ENCODE measurements at regions not wholly inside any gene's neighbourhood (a gene's known extent, or its start where the extent isn't known, plus 50 kb on each side); places are given as distances from the start of the nearest gene placed in this dataset.
"Not testable (repeated sequence)": the region's sequence is repeated elsewhere in the genome, so short reads cannot be mapped to it uniquely, and the experiment has no call there.

DNA sequence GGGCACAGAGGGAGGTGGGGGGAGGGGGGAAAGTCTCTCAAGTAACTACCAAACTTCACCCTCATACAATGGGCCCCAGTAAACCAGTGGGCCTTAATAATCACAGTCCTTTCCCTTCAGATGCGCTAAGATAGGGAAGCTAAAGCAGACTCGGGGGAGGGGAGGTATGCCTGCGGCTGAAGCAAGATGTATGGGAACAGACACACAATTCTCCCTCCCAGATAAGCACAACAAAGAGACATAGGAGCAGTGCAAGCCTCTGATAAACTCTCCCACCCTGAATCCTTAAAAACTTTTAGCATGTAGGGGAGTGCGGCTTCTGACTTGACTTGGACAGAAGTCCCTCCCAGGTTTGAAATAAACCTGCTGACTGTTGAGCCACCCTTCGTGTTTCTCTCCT lies 54.7 kb downstream of the PROP1 start:
- H3K27me3 Mint-ChIP-seq (ENCODE audit: insufficient read depth), result peaks cover 12% of the 10 kb centered on the region
- DNase-seq (ENCODE audit: low spot score); H3K4me3 Mint-ChIP-seq; H3K9me3 Mint-ChIP-seq; H3K4me1 Mint-ChIP-seq (ENCODE audit: low read depth); H3K27ac Mint-ChIP-seq; H3K36me3 Mint-ChIP-seq (ENCODE audit: low read depth); intact Hi-C loops (cut with micrococcal nuclease): not testable (repeated sequence)

DNA sequence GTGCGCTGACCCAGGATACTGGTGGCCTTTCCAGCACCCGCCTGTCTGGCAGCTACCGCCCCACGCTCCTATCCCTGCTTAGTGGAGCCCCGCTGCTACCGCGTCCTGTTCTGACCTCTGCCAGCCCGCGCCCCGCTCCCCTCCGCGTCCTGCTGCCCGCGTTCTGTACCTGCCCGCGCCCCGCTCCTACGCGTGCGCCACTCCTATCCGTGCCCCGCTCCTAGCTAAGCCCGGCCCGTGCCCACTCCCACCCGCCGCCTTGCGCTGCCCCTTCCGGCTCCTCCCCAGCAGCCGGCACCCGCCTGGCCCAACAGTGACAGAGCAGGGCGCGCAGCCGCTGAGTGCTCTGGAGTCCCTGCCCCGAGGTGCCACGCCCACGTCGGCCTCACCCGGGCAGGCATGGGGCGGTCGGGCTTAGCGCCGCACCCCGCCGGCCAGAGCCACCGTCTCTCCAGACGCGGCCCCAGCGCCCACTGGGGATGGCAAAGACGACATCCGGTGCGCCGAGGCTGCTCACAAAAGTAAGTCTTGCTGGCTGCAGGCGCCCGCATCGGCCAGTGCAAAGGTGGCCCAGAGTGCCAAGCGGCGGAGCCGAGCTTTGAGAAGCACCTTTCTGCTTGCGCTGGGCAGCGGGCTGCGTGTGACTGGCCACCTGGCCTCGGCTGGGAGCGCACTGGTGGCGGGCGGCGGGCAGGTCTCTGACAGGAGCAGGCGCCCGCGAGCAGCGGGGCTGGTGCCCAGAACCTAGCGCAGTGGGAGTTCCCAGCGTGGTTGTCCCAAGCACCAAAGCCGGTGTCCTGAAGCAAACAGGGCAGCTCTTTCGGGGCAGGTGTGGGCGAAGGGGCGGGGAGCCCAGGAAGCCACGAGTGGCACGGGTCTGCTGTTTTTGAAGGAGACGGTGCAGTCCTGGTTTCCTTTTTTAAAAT lies 56.5 kb downstream of the PROP1 start:
- H3K4me1 Mint-ChIP-seq (ENCODE audit: low read depth); H3K4me3 Mint-ChIP-seq; H3K9me3 Mint-ChIP-seq; H3K36me3 Mint-ChIP-seq (ENCODE audit: low read depth); H3K27ac Mint-ChIP-seq; DNase-seq (ENCODE audit: low spot score); intact Hi-C loops (cut with micrococcal nuclease): not testable (repeated sequence)
- H3K27me3 Mint-ChIP-seq (ENCODE audit: insufficient read depth), result peaks cover 10% of the 10 kb centered on the region

DNA sequence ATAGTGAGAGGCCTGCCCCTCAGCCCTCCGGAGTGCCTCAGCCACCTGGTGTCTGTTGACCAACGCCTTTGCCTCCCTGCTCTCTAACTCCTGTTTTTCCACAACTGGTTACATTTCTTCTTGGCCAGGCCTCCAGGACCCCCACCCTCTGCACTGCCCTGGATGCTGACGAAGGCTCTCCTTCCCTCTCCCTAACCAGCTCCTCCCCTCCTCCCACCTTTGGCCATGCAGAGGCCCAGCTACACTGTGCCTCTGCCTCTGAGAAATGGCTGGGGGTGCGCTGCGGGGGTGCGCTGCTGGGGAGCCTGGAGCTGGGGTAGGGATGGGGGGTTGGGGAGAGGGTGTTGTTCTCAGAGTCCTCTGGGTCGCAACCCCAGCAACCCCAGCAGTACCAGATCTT lies 57.3 kb downstream of the PROP1 start:
- H3K4me1 Mint-ChIP-seq (ENCODE audit: low read depth); H3K9me3 Mint-ChIP-seq; H3K4me3 Mint-ChIP-seq; intact Hi-C loops (cut with micrococcal nuclease); DNase-seq (ENCODE audit: low spot score); H3K36me3 Mint-ChIP-seq (ENCODE audit: low read depth); H3K27ac Mint-ChIP-seq: not testable (repeated sequence)
- H3K27me3 Mint-ChIP-seq (ENCODE audit: insufficient read depth), result peaks cover 10% of the 10 kb centered on the region

DNA sequence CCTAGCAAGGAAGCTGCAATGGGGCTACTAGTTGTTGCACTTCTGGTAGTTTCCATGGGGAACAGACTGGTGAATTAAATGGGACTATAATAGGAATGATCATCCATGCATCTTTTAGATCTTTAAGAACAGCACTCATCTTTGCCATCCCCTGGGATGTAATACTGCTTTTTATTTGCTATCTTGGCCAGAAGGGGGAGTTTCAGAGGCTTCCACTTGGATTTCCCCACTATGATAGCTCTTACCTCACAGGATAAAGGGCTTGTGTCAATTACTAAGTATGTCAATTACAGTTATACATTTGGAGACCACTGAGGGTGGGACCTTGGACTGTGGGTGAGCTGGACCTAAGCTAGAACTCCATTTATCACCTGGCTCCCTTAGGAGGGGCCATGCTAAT lies 61.8 kb downstream of the PROP1 start:
- H3K9me3 Mint-ChIP-seq; H3K27me3 Mint-ChIP-seq (ENCODE audit: insufficient read depth); intact Hi-C loops (cut with micrococcal nuclease); DNase-seq (ENCODE audit: low spot score); H3K4me1 Mint-ChIP-seq (ENCODE audit: low read depth); H3K27ac Mint-ChIP-seq; H3K36me3 Mint-ChIP-seq (ENCODE audit: low read depth); H3K4me3 Mint-ChIP-seq: not testable (repeated sequence)

DNA sequence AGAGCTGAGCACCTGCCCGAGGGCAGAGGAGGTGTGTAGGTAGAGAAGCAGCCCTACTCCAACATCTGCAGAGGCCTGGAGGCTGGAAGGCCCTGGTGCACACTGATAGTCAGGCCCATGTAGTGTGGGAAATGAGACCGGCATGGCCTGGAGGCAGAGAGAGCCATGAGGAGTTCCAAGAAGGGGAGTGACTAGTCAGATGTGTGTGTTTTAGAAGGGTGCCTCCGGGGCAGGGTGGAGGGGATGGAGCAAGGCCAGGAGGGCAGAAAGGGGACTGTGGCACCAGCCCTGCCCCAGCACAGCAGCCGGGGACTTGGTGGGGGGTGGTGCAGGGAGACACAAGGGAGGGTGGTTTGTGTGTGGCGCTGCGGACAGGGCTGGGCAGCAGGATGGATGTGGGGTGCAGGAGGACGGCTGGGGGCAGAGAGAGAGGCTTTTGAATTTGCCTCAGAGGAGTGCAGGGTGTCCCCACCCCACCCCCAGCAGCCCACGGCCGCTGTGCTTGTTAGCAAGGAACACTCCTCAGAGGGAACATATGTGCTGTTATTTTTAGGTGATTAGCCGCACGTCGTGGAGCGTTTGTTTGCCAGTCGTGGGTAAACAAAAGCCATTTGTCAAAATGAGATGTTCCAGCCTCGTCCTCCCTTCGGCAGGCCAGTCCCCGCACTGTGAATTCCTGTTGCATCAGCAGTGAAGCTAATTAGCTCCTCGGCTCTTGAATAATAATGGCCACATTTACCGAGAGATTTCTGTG lies 65.6 kb downstream of the PROP1 start:
- H3K9me3 Mint-ChIP-seq; H3K27ac Mint-ChIP-seq; H3K27me3 Mint-ChIP-seq (ENCODE audit: insufficient read depth); intact Hi-C loops (cut with micrococcal nuclease); H3K4me3 Mint-ChIP-seq; H3K36me3 Mint-ChIP-seq (ENCODE audit: low read depth); DNase-seq (ENCODE audit: low spot score); H3K4me1 Mint-ChIP-seq (ENCODE audit: low read depth): not testable (repeated sequence)

DNA sequence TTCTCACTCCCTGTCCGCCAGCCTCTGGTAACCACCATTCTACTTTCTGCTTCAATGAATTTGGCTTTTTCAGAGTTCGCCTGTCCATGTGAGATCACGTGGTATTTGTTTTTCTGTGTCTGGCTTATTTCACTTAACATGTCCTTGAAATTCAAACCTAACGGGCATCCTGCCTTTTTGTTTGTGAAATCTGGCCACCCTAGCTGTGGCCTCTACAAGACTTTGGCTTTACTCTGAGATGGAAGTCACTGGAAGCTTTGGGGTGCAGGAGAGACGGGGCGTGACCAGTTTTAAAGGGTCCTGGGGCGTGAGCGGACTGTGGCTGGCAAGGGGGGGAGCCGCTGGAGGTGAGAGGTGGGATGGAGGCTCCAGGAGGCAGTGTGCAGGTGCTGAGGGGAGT lies 66.4 kb downstream of the PROP1 start:
- H3K27ac Mint-ChIP-seq; H3K4me3 Mint-ChIP-seq; H3K27me3 Mint-ChIP-seq (ENCODE audit: insufficient read depth); H3K9me3 Mint-ChIP-seq; intact Hi-C loops (cut with micrococcal nuclease); H3K36me3 Mint-ChIP-seq (ENCODE audit: low read depth); DNase-seq (ENCODE audit: low spot score); H3K4me1 Mint-ChIP-seq (ENCODE audit: low read depth): not testable (repeated sequence)

DNA sequence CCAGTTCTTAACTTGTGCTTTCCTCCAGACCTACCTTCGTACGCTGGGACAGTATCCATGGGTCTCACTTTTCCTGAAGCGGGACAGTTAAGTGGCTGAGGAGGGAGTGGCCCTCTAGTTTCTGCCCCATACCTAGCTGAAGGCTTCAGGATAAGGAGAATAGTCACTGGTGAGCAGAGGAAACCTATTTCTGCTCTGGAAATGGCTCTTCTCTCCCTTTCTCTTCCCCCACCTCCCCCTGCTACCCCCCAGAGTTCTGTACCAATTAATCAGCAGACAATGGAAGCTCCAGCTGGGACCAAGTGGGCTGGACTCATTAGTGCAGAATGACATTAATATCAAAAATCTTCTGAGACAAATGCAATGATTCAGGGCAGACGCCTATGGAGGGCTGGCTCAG lies 68.5 kb downstream of the PROP1 start:
- H3K36me3 Mint-ChIP-seq (ENCODE audit: low read depth); H3K4me1 Mint-ChIP-seq (ENCODE audit: low read depth); intact Hi-C loops (cut with micrococcal nuclease); DNase-seq (ENCODE audit: low spot score); H3K27me3 Mint-ChIP-seq (ENCODE audit: insufficient read depth); H3K4me3 Mint-ChIP-seq; H3K27ac Mint-ChIP-seq; H3K9me3 Mint-ChIP-seq: not testable (repeated sequence)

DNA sequence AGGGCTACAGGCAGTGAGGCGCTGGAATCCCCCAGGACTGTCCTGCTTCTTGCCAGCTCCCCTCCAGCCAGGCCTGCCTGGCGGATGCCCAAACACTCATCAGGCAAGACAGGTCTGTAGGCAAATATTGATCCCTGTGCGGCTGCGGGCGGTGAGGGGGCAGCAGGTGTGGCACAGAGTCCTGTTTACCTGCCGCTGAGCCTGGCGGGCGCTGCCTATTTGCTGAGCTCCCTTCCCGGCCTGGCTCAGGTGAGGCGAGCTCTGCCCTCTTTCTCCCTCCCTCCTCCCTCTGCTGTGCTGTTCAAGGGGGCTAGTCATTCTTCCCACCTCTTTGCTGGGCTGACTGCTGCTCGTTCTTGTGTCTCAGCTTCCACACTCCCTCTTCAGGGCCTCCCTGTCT lies 71.5 kb downstream of the PROP1 start:
- intact Hi-C loops (cut with micrococcal nuclease); H3K4me1 Mint-ChIP-seq (ENCODE audit: low read depth); H3K4me3 Mint-ChIP-seq; H3K27ac Mint-ChIP-seq; H3K36me3 Mint-ChIP-seq (ENCODE audit: low read depth); H3K27me3 Mint-ChIP-seq (ENCODE audit: insufficient read depth); H3K9me3 Mint-ChIP-seq; DNase-seq (ENCODE audit: low spot score): not testable (repeated sequence)

DNA sequence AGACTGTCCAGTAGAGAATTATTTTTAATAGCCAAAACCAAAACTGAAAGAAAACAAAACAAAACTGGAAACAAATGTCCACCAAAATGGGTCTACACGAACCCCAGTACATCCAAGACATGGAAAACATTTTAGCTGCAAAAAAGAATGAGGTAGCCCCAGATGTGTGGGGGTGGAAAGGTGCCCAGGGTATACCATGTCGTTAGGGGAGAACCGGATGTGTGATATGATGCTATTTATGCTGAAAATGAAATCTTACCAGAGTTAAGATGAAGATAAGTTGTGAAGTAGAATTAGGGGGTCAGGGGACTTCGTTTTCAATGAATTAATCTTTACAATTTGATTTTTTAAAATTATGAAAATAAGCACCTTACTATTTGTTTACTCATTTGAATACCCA lies 72.2 kb downstream of the PROP1 start:
- intact Hi-C loops (cut with micrococcal nuclease); H3K4me3 Mint-ChIP-seq; H3K36me3 Mint-ChIP-seq (ENCODE audit: low read depth); DNase-seq (ENCODE audit: low spot score); H3K9me3 Mint-ChIP-seq; H3K27me3 Mint-ChIP-seq (ENCODE audit: insufficient read depth); H3K4me1 Mint-ChIP-seq (ENCODE audit: low read depth); H3K27ac Mint-ChIP-seq: not testable (repeated sequence)

DNA sequence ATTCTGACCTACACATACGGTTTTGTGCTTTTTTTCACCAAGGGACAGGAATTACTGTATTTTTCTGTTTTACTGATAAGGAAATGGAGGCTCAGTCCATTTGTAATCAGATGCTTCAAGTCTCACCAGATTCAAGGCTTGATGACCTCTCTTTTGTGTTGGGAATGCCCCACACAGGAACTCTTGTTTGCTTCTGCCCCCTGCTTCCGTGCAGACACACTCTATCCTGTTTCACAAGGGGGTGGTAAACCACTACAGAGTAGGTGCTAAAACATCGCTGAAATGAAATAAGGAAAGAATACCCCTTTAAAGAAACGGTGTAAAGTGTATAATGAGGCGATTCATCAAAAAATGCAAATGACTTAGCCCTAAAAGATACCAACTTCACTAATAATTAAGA lies 72.9 kb downstream of the PROP1 start:
- intact Hi-C loops (cut with micrococcal nuclease); H3K9me3 Mint-ChIP-seq; H3K4me1 Mint-ChIP-seq (ENCODE audit: low read depth); H3K27me3 Mint-ChIP-seq (ENCODE audit: insufficient read depth); H3K36me3 Mint-ChIP-seq (ENCODE audit: low read depth); H3K27ac Mint-ChIP-seq; DNase-seq (ENCODE audit: low spot score); H3K4me3 Mint-ChIP-seq: not testable (repeated sequence)

DNA sequence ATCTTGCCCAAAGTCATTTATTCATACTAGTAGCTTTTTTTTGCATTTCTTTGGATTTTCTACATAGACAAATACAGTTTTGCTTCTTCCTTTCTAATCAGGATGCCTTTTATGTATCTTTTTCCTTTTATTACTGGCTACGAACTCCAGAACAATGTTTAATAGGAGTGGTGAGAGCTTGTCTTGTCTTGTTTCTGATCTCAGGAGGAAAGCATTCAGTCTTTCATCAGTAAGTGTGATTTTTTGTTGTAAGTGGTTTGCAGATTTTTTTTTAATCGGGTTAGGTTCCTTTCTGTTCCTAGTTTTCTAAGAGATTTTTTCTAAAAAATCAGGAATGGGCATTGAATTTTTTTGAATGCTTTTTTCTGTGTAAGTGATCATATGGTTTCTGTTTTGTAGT lies 86.8 kb downstream of the PROP1 start:
- H3K9me3 Mint-ChIP-seq; H3K4me3 Mint-ChIP-seq; DNase-seq (ENCODE audit: low spot score); intact Hi-C loops (cut with micrococcal nuclease); H3K36me3 Mint-ChIP-seq (ENCODE audit: low read depth); H3K27me3 Mint-ChIP-seq (ENCODE audit: insufficient read depth); H3K4me1 Mint-ChIP-seq (ENCODE audit: low read depth); H3K27ac Mint-ChIP-seq: not testable (repeated sequence)

DNA sequence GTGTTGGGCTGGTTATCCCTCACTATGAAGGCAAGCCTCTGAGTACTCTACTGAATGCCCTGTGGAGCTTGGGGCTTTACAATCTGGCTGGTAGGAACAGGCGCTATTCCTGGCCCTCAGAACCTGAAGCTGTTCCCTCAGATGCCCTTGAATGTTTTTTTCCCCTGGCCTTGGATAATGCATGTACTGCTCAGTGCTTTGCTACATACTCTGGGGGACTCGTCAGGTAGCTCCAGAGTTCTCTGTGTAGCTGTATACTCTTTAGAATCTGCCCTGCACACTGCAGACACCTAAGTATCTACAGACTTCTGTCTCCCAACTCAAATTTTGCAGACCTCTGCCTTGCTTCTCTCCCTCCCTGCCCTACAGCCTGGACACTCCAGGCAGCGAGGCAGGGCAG lies 93.2 kb downstream of the PROP1 start:
- H3K4me3 Mint-ChIP-seq; H3K27me3 Mint-ChIP-seq (ENCODE audit: insufficient read depth); H3K27ac Mint-ChIP-seq; H3K4me1 Mint-ChIP-seq (ENCODE audit: low read depth); H3K36me3 Mint-ChIP-seq (ENCODE audit: low read depth); H3K9me3 Mint-ChIP-seq; intact Hi-C loops (cut with micrococcal nuclease); DNase-seq (ENCODE audit: low spot score): not testable (repeated sequence)

DNA sequence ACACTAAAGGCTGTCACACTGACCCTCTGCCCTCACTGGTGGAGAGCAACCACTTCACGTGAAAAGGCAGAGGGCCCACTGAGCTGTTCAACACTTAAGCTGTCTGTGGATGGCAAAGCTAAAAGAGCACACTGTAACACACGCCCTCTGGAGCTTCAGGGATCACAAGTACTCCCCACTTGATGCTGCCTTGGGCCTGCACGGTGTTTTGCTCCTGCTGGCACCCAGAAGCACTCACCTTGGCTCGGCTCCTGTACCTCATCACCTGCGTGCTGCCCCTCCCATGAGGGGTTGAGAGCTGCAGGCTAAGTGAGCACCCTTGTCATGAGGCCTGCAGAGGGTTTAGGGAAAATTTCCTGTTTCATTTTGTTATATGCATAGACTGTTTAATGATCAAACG lies 96.0 kb downstream of the PROP1 start:
- H3K9me3 Mint-ChIP-seq; H3K4me3 Mint-ChIP-seq; H3K27ac Mint-ChIP-seq; intact Hi-C loops (cut with micrococcal nuclease); H3K4me1 Mint-ChIP-seq (ENCODE audit: low read depth); H3K27me3 Mint-ChIP-seq (ENCODE audit: insufficient read depth); H3K36me3 Mint-ChIP-seq (ENCODE audit: low read depth); DNase-seq (ENCODE audit: low spot score): not testable (repeated sequence)

All from activated T-helper 1 cell treated with anti-CD3 and anti-CD28 coated beads, Interleukin-12 subunit alpha, Interleukin-12 subunit beta, Interleukin-2, Interleukin-4 antibody, amounts not matched to agents 30 ng/mL and 10 ng/mL and 1 ng/mL, durations not matched to agents 14 hours and 24 hours and 36 hours (primary cell).